Activated T-cell treated with anti-CD3 and anti-CD28 coated beads, Interleukin-2, amount 50 U/mL, for 24 hours (primary cell): ENCODE measurements at regions not wholly inside any gene's neighbourhood (a gene's known extent, or its start where the extent isn't known, plus 50 kb on each side); places are given as distances from the start of the nearest gene placed in this dataset.
"Not testable (repeated sequence)": the region's sequence is repeated elsewhere in the genome, so short reads cannot be mapped to it uniquely, and the experiment has no call there.

Experiments used
- DNase-seq: peaks from one replicate; pipeline ENCODE4 v3.0.0-alpha.2; 2020
- H3K27ac Mint-ChIP-seq: 2 replicates; pipeline ENCODE4 v1.8.0; 2020; ENCODE audit warnings: mild to moderate bottlenecking, mixed read lengths
- H3K27me3 Mint-ChIP-seq: 2 replicates; pipeline ENCODE4 v1.8.0; 2020; ENCODE audit warnings: mixed read lengths
- H3K36me3 Mint-ChIP-seq: 2 replicates; pipeline ENCODE4 v1.8.0; 2020; ENCODE audit warnings: low read depth, mixed read lengths
- H3K4me1 Mint-ChIP-seq: 2 replicates; pipeline ENCODE4 v1.8.0; 2020; ENCODE audit warnings: low read depth, mixed read lengths
- H3K4me3 Mint-ChIP-seq: 2 replicates; pipeline ENCODE4 v1.8.0; 2020; ENCODE audit warnings: mild to moderate bottlenecking, moderate library complexity, mixed read lengths
- H3K9me3 Mint-ChIP-seq: 2 replicates; pipeline ENCODE4 v1.8.0; 2020; ENCODE audit warnings: mixed read lengths

DNA sequence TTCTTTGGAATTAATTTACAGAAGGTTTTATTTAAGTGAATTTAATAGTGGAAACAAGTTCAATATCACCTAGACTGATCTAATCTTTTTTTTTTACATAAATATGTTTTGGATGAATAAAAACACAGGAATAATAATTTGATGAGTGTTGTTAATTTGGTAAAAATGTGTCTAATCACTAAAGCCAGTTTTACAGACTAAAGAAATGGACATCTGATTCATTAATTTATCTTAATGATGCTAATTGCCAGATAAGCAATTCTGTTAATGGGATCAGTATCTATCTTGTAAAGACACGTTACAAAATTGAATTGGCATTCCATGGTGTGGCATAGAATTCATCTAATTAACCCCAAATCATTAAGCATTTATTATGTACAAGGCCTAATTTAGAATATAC, 743.3 kb upstream of the CDH6 start:
- H3K9me3 Mint-ChIP-seq = peaks cover 29% of the 10 kb centered on the region
- no peak overlapping the region for H3K27ac Mint-ChIP-seq
- no peaks in the 10 kb centered on the region for H3K4me1 Mint-ChIP-seq
- no peak for DNase-seq
- H3K27me3 Mint-ChIP-seq = no peaks in the 10 kb centered on the region
- H3K36me3 Mint-ChIP-seq = no peaks in the 10 kb centered on the region
- no peak overlapping the region for H3K4me3 Mint-ChIP-seq

GRCh38 chr5:30447431-30447830, 746.1 kb upstream of the CDH6 start:
- no peaks in the 10 kb centered on the region for H3K27me3 Mint-ChIP-seq
- no peaks in the 10 kb centered on the region for H3K4me1 Mint-ChIP-seq
- H3K27ac Mint-ChIP-seq = no peak overlapping the region
- H3K36me3 Mint-ChIP-seq = no peaks in the 10 kb centered on the region
- no peak for DNase-seq
- H3K9me3 Mint-ChIP-seq = peaks cover 28% of the 10 kb centered on the region
- no peak overlapping the region for H3K4me3 Mint-ChIP-seq

GRCh38 chr5:30446456-30446855, 747.0 kb upstream of the CDH6 start:
- peaks cover 27% of the 10 kb centered on the region for H3K9me3 Mint-ChIP-seq
- H3K4me1 Mint-ChIP-seq = no peaks in the 10 kb centered on the region
- no peak overlapping the region for H3K27ac Mint-ChIP-seq

DNA sequence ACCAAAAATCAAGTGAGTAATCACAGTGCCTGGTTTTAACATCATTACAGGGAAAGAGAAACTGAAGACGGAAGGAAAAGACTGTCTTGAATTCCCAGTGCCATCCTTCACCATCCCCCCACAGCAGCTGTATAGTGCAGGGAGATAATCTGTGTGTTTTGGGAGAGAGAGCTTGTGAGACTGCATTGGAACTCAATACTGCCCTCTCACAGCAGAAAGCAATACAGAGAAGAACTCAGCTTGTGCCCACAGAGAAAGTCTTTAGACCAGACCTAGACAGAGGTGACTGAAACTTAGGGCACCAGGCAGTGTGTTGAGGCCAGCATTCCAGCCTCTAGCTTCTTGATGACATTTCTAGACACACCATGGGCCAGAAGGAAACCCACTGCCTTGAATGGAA, 754.7 kb upstream of the CDH6 start:
- no peaks in the 10 kb centered on the region for H3K36me3 Mint-ChIP-seq
- no peak overlapping the region for H3K4me3 Mint-ChIP-seq
- H3K27me3 Mint-ChIP-seq = no peaks in the 10 kb centered on the region
- no peak for DNase-seq
- no peak overlapping the region for H3K27ac Mint-ChIP-seq
- H3K4me1 Mint-ChIP-seq = no peaks in the 10 kb centered on the region
- H3K9me3 Mint-ChIP-seq = peaks cover 21% of the 10 kb centered on the region

More at GRCh38 chr5:30446456-30446855, 747.0 kb upstream of the CDH6 start:
- no peak overlapping the region for H3K4me3 Mint-ChIP-seq
- DNase-seq = no peak
- H3K36me3 Mint-ChIP-seq = no peaks in the 10 kb centered on the region
- H3K27me3 Mint-ChIP-seq = no peaks in the 10 kb centered on the region

DNA sequence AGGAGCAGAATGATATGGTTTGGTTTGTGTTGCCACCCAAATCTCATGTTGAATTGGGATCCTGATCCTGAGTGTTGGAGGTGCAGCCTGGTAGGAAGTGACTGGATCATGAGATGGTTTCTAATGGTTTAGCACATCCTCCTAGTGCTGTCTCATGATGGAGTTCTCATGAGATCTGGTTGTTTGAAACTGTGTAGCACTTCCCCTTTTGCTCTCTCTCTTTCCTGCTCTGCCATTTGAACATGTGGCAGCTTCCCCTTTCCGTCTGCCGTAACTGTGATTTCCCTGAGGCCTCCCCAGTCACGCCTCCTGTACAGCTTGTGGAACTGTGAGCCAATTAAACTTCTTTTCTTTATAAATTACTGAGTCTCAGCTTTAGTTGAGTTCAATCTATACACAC, 756.8 kb upstream of the CDH6 start:
- no peak overlapping the region for H3K27ac Mint-ChIP-seq
- no peak overlapping the region for H3K4me3 Mint-ChIP-seq
- no peaks in the 10 kb centered on the region for H3K27me3 Mint-ChIP-seq
- H3K4me1 Mint-ChIP-seq = no peaks in the 10 kb centered on the region
- no peak for DNase-seq
- H3K9me3 Mint-ChIP-seq = peaks cover 21% of the 10 kb centered on the region
- H3K36me3 Mint-ChIP-seq = no peaks in the 10 kb centered on the region

DNA sequence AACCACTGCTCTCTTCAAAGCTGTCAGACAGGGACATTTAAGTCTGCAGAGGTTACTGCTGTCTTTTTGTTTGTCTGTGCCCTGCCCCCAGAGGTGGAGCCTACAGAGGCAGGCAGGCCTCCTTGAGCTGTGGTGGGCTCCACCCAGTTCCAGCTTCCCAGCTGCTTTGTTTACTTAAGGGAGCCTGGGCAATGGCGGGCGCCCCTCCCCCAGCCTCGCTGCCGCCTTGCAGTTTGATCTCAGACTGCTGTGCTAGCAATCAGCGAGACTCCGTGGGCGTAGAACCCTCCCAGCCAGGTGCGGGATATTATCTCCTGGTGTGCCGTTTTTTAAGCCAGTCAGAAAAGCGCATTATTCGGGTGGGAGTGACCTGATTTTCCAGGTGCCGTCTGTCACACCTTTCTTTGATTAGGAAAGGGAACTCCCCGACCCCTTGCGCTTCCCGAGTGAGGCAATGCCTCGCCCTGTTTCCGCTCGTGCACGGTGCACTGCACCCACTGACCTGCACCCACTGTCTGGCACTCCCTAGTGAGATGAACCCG, 764.5 kb upstream of the CDH6 start:
- not testable (repeated sequence) for H3K4me3 Mint-ChIP-seq, H3K27me3 Mint-ChIP-seq, H3K36me3 Mint-ChIP-seq, H3K27ac Mint-ChIP-seq, DNase-seq, H3K4me1 Mint-ChIP-seq
- H3K9me3 Mint-ChIP-seq = peaks cover 12% of the 10 kb centered on the region

DNA sequence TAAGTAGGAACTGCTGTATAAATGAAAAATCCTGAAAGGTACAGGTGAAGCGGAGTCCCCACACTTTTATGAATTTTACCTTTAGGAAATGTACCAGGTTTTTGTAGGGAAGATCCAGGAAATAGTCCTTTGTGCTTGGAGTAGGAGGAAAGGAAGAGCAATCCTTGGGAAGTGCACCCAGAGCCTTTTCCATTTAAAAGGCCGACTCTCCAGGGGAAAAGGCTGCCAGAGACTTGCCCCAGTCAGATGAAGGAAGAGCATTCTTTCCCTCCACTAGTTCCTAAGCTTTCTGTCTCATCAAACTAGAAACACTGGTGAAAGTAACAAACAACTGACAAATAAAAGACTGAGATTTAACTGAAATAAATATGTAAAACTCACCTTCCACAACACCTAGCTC, 779.4 kb upstream of the CDH6 start:
- no peak for DNase-seq
- H3K36me3 Mint-ChIP-seq = no peaks in the 10 kb centered on the region

GRCh38 chr5:30413540-30413939, 779.9 kb upstream of the CDH6 start:
- H3K27ac Mint-ChIP-seq = no peak overlapping the region
- H3K4me3 Mint-ChIP-seq = no peak overlapping the region
- no peaks in the 10 kb centered on the region for H3K27me3 Mint-ChIP-seq
- H3K4me1 Mint-ChIP-seq = no peaks in the 10 kb centered on the region
- DNase-seq = no peak
- peaks cover 16% of the 10 kb centered on the region for H3K9me3 Mint-ChIP-seq
- H3K36me3 Mint-ChIP-seq = no peaks in the 10 kb centered on the region

More for the DNA sequence above, 779.4 kb upstream of the CDH6 start:
- Mint-ChIP-seq H3K4me3 (no peak overlapping the region), H3K27me3 (no peaks in the 10 kb centered on the region), H3K9me3 (peaks cover 15% of the 10 kb centered on the region), H3K4me1 (no peaks in the 10 kb centered on the region), H3K27ac (no peak overlapping the region)

DNA sequence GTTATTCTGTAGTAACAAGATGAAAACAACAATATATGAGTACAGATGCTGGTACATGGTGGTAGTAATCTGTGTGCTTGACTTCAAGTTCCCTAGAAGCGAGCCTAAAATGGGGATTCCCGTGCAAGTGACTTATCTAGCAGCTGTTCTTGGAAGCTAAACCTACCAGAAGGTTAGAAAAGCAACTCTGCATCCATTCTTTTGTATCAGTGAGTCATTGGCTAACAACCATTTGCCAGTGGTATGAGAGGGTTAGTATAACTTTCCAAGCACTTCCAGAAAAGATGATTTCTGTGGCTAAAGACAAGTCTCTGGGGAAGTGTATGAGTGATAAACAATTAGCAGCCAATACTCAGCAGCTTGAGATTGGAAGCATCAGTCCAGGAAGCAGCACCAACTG, 787.7 kb upstream of the CDH6 start:
- no peaks in the 10 kb centered on the region for H3K36me3 Mint-ChIP-seq
- no peak overlapping the region for H3K27ac Mint-ChIP-seq
- H3K4me1 Mint-ChIP-seq = no peaks in the 10 kb centered on the region
- no peak overlapping the region for H3K4me3 Mint-ChIP-seq
- no peaks in the 10 kb centered on the region for H3K27me3 Mint-ChIP-seq
- no peak for DNase-seq
- H3K9me3 Mint-ChIP-seq = peaks cover 13% of the 10 kb centered on the region

DNA sequence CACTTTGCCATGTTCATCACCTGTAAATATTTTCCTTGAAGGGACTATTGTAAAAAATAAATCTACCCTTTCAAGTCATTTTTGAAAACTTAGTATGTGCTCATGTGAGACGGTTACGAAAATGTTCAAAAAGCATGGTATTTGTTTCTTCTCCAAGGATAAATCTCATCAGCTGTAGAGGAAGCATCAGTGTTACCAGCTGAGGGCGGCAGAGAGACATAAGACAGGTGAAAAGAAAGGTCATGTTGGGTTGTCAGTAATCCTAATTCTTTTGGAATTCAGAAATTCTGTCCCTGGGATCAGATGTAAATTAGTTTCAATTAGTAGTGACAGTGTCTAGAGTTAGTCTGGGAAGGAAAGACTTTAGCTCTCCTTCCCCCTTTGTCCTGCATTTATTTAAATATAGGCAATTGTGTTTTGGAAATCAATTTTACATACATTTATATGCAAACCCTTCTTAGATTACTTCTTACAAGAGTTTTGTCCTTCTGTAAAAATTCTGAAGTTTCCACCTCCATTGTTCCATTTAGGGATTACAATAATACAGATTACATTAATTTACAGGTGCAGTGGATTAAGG, 791.9 kb upstream of the CDH6 start:
- Mint-ChIP-seq H3K27me3 (no peaks in the 10 kb centered on the region), H3K4me3 (no peak overlapping the region), H3K27ac (no peak overlapping the region), H3K4me1 (no peaks in the 10 kb centered on the region), H3K9me3 (peaks cover 17% of the 10 kb centered on the region), H3K36me3 (no peaks in the 10 kb centered on the region)
- no peak for DNase-seq

DNA sequence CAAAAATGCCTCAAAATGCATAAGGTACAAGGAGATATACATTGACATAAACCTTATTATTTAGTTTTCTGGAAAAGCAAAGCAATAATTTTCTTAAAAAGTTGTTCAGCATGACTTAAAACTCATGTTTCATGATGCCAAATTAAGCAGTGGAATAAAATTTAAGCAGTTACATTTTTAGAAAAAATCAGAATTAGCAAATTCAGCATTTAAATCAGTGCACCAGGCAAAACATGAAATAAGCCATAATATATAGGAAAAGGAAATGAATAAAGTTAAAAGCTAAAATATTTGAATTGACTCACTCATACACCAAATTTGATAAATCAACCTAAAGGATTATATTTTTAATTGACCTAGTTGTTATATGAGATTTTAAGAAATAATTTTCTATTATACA, 795.1 kb upstream of the CDH6 start:
- Mint-ChIP-seq H3K4me3 (no peak overlapping the region), H3K27me3 (no peaks in the 10 kb centered on the region), H3K27ac (no peak overlapping the region), H3K36me3 (no peaks in the 10 kb centered on the region), H3K4me1 (no peaks in the 10 kb centered on the region), H3K9me3 (peaks cover 21% of the 10 kb centered on the region)
- no peak for DNase-seq

DNA sequence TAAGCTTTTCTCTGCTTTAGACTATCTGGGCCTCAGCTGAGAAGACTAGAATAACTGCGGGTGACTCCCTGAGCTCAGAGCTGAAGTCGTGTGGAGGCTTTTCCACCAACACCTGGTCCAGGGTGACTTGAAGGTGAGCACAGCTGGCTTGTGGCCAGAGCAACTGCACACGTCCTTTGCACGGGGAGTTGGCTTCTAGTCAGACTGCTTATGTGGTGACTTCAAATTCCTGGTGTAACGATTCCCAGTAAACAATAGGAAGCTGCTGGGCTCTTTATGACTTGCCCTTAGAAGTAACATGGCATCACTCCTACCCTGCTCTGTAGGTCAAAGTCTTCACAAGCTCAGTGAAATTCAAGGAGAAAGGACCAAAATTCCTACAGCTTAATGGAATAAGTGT, 800.6 kb upstream of the CDH6 start:
- no peaks in the 10 kb centered on the region for H3K27me3 Mint-ChIP-seq
- no peak overlapping the region for H3K27ac Mint-ChIP-seq
- H3K9me3 Mint-ChIP-seq = peaks cover 32% of the 10 kb centered on the region
- DNase-seq = no peak
- no peaks in the 10 kb centered on the region for H3K4me1 Mint-ChIP-seq
- H3K36me3 Mint-ChIP-seq = no peaks in the 10 kb centered on the region
- no peak overlapping the region for H3K4me3 Mint-ChIP-seq

- Mint-ChIP-seq H3K4me3 (no peak overlapping the region), H3K27me3 (no peaks in the 10 kb centered on the region), H3K27ac (no peak overlapping the region), H3K4me1 (no peaks in the 10 kb centered on the region), H3K9me3 (peaks cover 25% of the 10 kb centered on the region), H3K36me3 (no peaks in the 10 kb centered on the region)
- no peak for DNase-seq
Observed at GRCh38 chr5:30390095-30390494, 803.4 kb upstream of the CDH6 start.

- no peak overlapping the region for H3K27ac Mint-ChIP-seq
- H3K36me3 Mint-ChIP-seq = no peaks in the 10 kb centered on the region
- H3K4me3 Mint-ChIP-seq = no peak overlapping the region
- no peaks in the 10 kb centered on the region for H3K4me1 Mint-ChIP-seq
- no peak for DNase-seq
- H3K9me3 Mint-ChIP-seq = peaks cover 25% of the 10 kb centered on the region
- no peaks in the 10 kb centered on the region for H3K27me3 Mint-ChIP-seq
Observed at GRCh38 chr5:30387974-30388632, 805.4 kb upstream of the CDH6 start.

GRCh38 chr5:30385754-30386153, 807.7 kb upstream of the CDH6 start:
- DNase-seq = no peak
- Mint-ChIP-seq H3K4me3 (no peak overlapping the region), H3K36me3 (no peaks in the 10 kb centered on the region)

More at GRCh38 chr5:30385754-30386153, 807.7 kb upstream of the CDH6 start:
- no peak overlapping the region for H3K27ac Mint-ChIP-seq
- no peaks in the 10 kb centered on the region for H3K4me1 Mint-ChIP-seq
- peaks cover 20% of the 10 kb centered on the region for H3K9me3 Mint-ChIP-seq
- H3K27me3 Mint-ChIP-seq = no peaks in the 10 kb centered on the region
